ENCODE measurements at regions not wholly inside any gene's neighbourhood (a gene's known extent, or its start where the extent isn't known, plus 50 kb on each side); places are given as distances from the start of the nearest gene placed in this dataset.

DNA sequence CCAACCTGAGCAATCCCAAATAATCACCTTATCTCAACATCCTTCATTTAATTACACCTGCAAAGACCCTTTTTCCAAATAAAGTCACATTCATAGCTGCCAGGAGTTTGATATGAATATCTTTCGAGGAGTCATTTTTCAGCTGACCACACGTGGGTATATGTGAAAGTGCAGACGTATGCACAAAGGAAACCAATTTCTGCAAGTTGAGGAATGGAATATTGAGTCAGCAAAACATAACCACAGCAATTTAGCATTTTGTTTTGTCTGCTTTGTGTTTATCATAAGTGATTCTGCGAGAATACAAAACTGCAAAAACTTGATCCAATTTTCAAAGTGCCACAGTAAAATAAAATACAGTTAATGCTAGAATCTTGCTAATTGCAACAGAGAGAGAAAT lies 295.9 kb downstream of the SUCLA2 start:
- no peak overlapping the region for H3K4me2 ChIP-seq (ENCODE audit: low read depth, low read length)
- H3K4me3 ChIP-seq (replicated peaks in 1 of 3; ENCODE audit: insufficient read depth in 1 of 3, low read depth in 2 of 3, low read length in 3 of 3), result no peak overlapping the region
- H3K9ac ChIP-seq (ENCODE audit: insufficient read depth, low read depth, low read length), result no peak overlapping the region
- H3K4me1 ChIP-seq (ENCODE audit: insufficient read depth, low read length), result no peaks in the 10 kb centered on the region
- WGBS (ENCODE audit: low lambda C conversion rate), result 7% methylated on average over 4 of the region's 4 CpGs
- H3K27ac ChIP-seq (ENCODE audit: extremely low read length, insufficient read depth, low read length), result no peak overlapping the region
- FAIRE-seq, result no peak
- H3K27me3 ChIP-seq (ENCODE audit: control insufficient read depth in 1 of 2, insufficient read depth in 2 of 2, low read length in 2 of 2), result no peaks in the 10 kb centered on the region
- CTCF ChIA-PET (ENCODE audit: low intra/inter-chr PET ratio, low total read pairs), result no interaction called here
- in situ Hi-C loops (cut with HindIII; ENCODE audit: extremely low pct_ligation_motif_present, low pct_unique_long_range_greater_than_20kb) (no loop called here), intact Hi-C loops (cut with micrococcal nuclease; ENCODE audit: unreplicated experiment) (no loop called here)
- no peaks in the 10 kb centered on the region for H3K9me3 ChIP-seq (ENCODE audit: low read length)
- ATAC-seq, result no peak
- no peak for DNase-seq (ENCODE audit: low spot score)
- POLR2A ChIA-PET, result no interaction called here
- TF ChIP-seq MAFF (IDR thresholded peaks at IDR 0.05; ENCODE audit: low read depth, low read length), result peak; percentile 73
- TF ChIP-seq, protein P1, sequence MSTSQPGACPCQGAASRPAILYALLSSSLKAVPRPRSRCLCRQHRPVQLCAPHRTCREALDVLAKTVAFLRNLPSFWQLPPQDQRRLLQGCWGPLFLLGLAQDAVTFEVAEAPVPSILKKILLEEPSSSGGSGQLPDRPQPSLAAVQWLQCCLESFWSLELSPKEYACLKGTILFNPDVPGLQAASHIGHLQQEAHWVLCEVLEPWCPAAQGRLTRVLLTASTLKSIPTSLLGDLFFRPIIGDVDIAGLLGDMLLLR (CRISPR knock-in tag; IDR thresholded peaks at IDR 0.05), result no peak
- no peak for TF ChIP-seq POLR2G (IDR thresholded peaks at IDR 0.05; ENCODE audit: low read depth, low read length)
- no peak for TF ChIP-seq ZNF136 (CRISPR knock-in tag; IDR thresholded peaks at IDR 0.05; ENCODE audit: low read depth)
- TF ChIP-seq ETV6 (CRISPR knock-in tag; conservative IDR thresholded peaks at IDR 0.05), result no peak
- TF ChIP-seq, protein P2, sequence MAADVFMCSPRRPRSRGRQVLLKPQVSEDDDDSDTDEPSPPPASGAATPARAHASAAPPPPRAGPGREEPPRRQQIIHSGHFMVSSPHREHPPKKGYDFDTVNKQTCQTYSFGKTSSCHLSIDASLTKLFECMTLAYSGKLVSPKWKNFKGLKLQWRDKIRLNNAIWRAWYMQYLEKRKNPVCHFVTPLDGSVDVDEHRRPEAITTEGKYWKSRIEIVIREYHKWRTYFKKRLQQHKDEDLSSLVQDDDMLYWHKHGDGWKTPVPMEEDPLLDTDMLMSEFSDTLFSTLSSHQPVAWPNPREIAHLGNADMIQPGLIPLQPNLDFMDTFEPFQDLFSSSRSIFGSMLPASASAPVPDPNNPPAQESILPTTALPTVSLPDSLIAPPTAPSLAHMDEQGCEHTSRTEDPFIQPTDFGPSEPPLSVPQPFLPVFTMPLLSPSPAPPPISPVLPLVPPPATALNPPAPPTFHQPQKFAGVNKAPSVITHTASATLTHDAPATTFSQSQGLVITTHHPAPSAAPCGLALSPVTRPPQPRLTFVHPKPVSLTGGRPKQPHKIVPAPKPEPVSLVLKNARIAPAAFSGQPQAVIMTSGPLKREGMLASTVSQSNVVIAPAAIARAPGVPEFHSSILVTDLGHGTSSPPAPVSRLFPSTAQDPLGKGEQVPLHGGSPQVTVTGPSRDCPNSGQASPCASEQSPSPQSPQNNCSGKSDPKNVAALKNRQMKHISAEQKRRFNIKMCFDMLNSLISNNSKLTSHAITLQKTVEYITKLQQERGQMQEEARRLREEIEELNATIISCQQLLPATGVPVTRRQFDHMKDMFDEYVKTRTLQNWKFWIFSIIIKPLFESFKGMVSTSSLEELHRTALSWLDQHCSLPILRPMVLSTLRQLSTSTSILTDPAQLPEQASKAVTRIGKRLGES (CRISPR knock-in tag; IDR thresholded peaks at IDR 0.05; ENCODE audit: borderline replicate concordance), result no peak
- TF ChIP-seq KMT2B (CRISPR knock-in tag; IDR thresholded peaks at IDR 0.05), result no peak
- TF ChIP-seq MAFK (conservative IDR thresholded peaks at IDR 0.05 in 1 of 2, IDR thresholded peaks at IDR 0.05 in 1 of 2; ENCODE audit: low read length in 2 of 2), result peak; percentile 41 to 76; a peak in 3 of 4 replicates
- H3K36me3 ChIP-seq (replicated peaks in 1 of 2; ENCODE audit: control insufficient read depth in 1 of 2, insufficient read depth in 2 of 2, low read length in 2 of 2), result no peaks in the 10 kb centered on the region
- no peaks in the 10 kb centered on the region for H3K79me2 ChIP-seq (ENCODE audit: insufficient read depth, low read length)
- H2AFZ ChIP-seq (ENCODE audit: low read length), result no peak overlapping the region
- H4K20me1 ChIP-seq (ENCODE audit: insufficient read depth, low read length), result no peaks in the 10 kb centered on the region
- BruUV-seq (replicated peaks), result no TSS peak

Data from HepG2 (cell line).